ENCODE measurements at regions not wholly inside any gene's neighbourhood (a gene's known extent, or its start where the extent isn't known, plus 50 kb on each side); places are given as distances from the start of the nearest gene placed in this dataset.

DNA sequence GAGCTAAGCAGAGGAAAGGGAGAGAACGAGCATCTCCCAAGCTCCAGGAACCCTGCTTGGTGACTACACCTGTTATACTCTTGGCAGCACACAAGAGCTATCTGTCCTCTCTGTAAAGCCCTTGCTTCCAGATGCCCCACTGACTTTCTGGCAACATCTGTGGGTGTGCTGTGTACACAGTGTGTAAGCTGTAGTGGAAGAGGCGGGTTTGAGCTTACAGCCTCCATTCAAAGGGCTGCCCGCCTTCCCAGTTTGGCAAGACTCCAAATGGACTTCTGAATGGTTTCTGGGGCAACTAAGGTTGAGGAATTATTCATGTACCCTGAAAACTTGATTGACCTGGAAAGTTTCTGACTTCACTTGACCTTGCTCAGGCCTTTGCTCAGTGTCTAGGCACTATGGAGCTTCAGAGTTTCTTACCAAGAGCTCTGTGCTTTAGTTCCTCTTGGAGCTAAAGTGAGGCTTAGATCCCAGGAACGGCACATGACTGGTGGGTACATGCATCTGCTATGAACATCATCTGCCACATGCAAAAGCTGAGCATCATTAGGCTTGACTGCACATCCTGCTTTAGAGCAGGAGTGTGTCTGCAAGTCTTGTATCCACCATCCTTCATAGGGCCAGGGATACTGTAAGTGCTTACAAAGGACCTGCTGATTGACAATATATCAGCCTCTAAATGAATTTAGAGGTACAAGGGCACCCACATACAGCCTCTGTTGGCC lies 290.9 kb upstream of the SIX2 start:
- TF ChIP-seq, protein P1, sequence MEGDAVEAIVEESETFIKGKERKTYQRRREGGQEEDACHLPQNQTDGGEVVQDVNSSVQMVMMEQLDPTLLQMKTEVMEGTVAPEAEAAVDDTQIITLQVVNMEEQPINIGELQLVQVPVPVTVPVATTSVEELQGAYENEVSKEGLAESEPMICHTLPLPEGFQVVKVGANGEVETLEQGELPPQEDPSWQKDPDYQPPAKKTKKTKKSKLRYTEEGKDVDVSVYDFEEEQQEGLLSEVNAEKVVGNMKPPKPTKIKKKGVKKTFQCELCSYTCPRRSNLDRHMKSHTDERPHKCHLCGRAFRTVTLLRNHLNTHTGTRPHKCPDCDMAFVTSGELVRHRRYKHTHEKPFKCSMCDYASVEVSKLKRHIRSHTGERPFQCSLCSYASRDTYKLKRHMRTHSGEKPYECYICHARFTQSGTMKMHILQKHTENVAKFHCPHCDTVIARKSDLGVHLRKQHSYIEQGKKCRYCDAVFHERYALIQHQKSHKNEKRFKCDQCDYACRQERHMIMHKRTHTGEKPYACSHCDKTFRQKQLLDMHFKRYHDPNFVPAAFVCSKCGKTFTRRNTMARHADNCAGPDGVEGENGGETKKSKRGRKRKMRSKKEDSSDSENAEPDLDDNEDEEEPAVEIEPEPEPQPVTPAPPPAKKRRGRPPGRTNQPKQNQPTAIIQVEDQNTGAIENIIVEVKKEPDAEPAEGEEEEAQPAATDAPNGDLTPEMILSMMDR (IDR thresholded peaks at IDR 0.05), result no peak
- no peak for TF ChIP-seq POLR2A (IDR thresholded peaks at IDR 0.05)

All from testis (tissue), 2 donors.